Fibroblast of peridontal ligament (primary cell): ENCODE measurements at regions not wholly inside any gene's neighbourhood (a gene's known extent, or its start where the extent isn't known, plus 50 kb on each side); places are given as distances from the start of the nearest gene placed in this dataset.
"Not testable (repeated sequence)": the region's sequence is repeated elsewhere in the genome, so short reads cannot be mapped to it uniquely, and the experiment has no call there.

Experiments used
- DNase-seq: peaks from one replicate; pipeline ENCODE4 v3.0.0-alpha.2; 2010; ENCODE audit errors: extremely low read depth

DNA sequence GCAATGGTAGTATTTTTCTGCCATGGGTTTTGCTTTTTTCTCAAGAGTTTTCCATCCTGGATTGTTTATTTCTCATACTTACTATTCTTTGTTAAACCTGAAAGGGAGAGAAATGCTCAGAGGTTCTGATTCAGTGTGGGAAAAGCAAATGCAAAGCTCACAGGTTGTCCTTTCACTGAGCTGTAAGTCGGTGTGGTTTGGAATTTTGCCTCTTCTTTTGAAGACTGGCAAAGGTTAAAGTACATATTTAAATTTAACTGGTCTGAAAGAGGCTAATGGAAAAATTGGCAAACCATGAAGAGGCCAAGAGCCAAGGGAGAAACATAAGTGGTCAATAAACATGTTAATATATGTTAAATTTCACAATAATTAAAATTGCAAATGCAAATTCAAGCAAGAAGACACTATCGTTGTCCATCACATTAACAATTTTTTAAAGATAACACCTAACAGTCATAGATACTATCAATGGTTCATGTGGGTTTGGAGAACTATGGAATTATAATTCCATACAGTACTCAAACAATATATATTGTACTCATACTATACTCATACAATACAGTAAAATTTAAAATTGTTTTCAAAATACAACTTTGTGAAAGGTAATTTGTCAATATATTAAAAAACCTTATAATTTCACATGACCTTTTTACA lies 246.8 kb upstream of the STT3B start:
- no peak for DNase-seq

DNA sequence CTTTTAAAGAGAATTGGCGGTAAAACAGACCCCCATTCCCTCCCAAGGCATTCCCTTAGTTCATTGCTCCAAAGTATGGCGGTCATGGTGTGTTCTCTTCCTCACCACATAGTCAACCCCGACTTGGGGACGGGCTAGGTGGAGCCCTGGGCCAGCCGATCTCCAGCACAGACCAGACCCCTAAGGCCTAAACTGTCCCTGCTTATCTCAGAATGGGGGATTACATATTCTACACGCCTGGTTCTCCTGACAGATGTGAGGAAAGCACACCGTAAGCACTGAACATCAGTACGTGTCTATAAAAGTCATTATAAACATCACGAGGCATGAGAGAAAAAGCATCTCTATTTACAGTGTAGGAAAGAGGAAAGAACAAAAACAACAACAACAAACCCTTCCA lies 244.5 kb upstream of the STT3B start:
- no peak for DNase-seq

DNA sequence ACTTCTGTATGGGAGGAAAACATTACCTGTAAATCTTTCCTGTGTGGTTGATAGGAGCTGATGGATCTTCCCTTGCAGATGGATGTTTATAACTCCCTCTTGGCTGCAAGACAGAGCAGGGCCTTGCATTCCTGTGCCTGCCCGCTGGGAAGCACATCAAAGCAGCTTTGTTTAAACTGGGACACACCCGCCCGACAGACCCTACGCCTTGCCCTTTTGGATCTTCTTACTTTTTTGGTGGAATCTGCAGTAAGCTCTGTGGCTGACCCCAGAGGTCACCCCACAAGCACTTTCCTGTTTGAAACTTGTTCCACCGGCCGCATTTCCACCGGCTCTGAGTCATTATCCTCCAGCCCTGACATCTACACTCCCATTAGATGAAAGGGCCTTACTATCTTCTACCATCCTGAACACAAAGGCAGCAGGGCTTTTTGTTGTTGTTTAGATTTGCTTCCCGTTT lies 244.1 kb upstream of the STT3B start:
- no peak for DNase-seq

DNA sequence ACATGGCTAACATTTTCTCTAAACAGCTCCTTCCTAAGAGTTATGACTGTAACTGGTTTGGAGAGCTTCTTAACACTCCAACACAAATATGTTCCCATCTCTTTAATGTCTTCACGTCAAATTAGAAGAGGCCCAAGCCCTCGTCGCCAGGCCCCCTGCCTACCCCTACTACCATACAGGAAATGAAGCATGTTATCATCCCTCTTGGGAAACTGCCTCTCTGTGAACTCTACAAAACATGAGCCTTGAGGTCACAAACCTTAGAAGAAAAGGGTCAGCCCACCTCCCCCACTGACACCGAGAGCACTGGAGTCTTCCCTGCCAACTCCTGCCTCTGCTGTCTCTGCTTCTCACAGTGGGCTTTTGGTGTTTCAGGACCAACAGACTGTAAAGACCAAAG lies 243.1 kb upstream of the STT3B start:
- no peak for DNase-seq

DNA sequence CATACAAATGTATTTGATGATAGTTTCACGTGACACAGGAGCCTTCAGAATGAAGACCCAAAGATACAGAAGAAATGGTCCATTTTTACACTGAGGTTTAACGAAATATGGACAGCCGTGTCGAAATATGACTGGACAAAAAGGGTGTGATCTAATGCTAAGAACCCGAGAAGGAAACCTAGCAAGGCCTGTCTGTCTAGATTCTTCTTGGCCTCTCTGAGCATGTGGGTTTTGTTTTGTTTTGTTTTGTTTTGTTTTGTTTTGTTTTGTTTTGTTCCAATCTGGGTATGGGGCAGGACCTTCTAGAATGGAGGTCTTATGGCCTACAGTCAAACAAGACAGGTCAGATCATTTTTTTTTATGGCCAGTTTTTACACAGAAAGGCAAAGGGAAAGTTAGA lies 242.7 kb upstream of the STT3B start:
- DNase-seq, result no peak

DNA sequence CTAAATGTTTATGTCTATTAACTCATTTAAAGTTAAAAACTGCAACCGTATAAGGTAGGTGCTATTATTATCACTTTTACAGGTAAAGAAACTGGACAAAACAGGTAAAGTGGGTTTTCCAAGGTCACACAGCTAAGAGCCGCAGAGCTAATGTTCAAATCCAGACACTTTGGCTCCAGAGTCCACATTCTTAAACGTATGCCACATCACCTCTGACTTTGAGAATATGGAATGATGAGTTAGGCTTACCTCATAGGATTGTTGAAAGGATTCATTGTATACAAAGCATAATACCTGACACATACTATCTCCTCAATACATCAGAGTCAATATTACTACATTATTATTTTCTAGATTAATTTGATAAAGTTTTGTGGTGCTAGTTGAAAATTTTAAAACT lies 240.9 kb upstream of the STT3B start:
- DNase-seq, result no peak

DNA sequence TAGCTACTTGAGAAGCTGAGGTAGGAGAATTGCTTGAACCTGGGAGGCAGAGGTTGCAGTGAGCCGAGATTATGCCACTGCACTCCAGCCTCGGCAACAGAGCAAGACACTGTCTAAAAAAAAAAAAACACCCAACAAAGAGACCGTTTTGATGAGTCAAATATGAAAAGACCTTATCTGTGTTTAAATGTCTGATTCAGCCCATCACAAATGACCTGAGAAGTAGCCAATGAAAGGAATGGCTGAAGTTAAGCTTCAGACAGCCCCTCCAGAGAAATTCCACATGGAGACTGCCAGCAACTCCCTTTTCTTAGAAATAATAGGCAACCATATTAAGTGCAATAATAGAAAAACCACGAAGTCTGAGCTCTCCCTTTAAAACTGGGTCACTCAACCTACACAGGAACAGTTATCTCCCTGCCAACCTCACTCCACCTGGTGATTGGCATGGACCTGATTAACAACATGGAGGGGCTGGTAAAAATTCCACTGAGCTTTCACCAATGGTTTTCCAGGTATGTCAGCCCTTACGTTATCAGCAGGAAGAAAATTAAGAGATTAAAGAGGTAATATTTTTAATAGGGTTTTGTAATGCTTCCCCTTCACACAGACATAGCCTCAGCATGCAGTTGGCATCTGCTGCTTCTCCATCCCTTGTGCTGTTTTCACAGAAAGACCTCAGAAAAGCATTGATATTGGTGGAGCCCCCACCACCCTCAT lies 238.1 kb upstream of the STT3B start:
- no peak for DNase-seq

DNA sequence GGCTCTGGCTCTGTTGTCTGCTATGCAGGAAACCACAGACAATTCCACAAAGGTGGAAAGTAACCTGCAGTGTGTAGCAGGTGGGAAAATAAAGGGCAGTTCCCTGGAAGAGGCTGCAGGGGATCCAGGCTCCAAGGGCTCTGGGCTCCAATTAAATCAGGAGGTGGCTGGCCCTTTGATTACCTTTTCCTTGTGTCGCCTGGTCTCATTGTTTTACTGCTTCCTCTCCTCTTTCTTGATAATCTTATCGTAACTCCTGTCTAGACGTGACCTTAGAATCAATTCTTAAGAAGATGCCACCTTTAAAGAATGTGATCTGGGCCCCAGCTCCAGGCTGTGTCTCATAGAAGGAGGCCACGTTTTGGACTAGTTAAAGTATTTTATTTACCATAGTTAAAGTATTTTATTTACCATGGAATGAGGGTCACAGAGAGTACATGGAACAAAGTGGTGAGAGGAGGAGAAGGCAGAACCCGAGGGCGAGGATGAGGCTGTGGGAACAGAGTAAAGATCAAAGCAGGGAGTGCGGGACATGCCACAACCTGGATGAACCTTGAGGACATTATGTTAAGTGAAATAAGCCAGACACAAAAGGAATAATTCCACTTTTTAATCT lies 237.5 kb upstream of the STT3B start:
- no peak for DNase-seq

DNA sequence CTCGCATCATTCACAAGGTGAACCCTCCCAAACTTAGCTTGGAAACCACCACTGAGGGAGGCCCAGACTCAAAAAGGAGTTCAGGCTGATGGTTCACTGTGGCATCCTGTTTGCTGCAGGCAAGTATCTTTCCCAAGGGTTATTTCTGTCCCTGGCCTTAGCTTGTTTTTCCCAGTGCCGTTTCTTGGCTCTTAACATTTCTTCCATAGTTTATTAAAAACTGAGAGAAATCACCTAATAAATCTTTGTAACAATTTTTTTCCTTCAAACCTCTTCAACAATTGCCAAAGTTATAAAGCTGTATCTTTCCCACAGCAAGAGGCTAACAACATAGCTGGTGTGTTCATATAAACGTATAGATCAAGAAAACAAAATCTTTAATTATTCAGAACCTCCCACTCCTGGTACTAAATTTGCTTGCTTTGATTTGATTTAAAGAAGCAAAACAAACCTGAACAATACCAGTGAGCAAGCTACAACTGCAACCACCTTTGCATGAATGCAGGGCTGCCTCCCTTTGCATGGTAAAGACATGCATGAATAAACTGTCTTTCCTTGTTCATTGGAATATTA lies 234.9 kb upstream of the STT3B start:
- no peak for DNase-seq

DNA sequence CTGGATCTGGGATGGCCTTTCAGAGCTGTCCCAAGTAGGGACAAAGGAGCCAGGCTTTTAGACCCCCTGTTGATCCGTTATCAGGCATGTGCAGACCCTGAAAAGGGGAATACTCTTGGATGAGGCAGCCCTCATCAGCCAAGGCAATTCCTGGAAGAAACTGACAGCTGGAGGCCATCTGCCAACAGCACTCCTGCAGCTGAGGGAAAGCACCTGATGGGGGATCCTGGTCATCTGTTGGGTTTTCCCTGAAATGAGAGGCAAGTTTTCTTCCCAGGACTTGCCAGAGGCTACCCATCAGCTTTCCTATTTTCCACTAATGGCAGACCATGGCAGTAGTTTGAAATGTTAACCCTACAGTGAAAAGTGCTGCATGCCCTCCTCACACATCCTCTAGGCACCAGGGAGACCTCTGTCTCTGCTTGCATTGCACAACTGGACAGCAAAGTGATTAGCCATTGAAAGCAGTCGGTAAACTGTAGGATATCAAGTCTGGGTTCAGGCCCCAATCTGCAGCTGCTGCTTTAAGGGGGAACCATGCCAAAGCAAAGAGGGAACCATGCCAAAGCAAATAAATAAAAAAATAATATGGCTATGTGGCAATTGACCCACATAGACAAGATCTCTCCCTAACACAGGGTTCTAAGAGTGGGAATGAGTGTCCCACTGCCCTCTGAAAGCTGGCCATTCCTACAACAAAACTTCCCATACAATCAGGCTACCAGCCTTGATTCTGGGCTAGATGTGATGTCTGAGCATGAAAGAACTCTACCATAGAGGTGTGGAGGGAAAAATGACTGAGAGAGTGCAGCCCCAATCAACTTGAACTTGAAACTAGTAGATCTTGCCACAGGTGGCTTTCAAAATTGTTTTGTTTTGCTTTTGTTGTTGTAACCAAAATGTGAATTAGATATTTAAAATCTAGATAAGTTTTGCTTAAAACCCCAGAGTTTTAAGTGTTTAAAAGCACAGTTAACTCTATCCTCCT lies 232.0 kb upstream of the STT3B start:
- DNase-seq, result no peak

DNA sequence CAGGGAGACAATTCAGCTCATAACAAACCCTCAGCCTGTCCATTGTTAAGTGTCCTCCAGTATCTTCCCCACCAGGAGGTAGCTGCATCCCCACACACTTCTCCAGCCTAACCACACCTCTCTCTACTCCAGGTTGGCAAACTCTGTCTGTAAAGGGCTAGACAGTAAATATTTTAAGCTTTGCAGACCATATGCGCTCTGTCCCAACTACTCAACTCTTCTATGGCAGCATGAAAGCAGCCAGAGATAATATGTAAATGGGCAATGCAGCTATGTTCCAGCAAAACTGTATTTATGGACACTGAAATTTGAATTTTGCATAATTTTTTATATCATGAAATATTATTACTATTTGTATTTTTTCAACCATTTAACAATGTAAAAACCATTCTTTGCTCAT lies 230.4 kb upstream of the STT3B start:
- no peak for DNase-seq

DNA sequence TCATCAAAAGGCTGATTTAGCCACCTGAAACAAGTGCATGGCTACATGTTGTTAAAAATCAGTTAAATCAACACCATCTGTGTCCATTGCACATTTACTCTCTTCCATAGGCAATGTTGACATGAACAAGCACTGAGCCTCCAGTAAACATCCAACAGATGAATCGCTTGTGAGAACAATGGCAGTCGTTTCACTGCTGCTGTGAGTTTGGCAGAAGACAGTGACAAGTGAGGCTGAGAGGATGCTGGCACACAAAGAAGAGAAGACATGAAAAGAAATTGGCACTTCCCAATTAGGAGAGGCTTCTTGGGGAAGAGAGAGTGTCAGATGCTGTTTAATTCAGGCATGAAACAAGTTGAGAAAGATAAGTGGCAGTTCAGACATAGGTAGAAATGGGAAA lies 227.4 kb upstream of the STT3B start:
- no peak for DNase-seq

DNA sequence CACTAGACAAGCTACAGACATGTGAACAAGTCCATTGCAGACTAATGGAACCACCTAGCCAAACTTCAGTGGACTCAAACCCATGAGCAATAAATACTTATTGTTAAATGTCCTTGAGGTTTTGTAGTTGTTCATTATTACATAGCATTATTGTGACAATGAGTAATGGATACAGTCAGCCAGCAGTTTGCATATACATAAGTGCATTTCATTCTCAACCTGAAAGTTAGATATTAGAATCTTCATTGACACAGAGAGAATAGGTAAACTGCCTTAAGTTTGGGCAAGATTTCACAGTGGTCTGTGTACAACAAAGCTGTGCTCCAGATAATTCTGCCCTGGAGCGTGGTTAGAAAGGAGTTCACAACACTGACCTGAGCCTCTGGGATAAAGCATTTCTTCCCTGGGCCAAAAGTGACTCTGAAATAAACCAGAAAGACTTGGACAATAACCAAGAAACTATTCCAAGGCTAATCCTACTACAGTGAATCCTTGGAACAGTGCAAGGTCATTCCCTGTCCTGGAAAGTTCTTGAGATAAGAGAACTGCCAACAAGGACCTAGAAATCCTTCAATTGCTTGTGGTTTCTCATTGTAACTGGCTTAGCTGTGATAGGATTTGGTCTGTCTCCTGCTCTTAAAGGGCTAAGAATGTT lies 225.5 kb upstream of the STT3B start:
- no peak for DNase-seq

DNA sequence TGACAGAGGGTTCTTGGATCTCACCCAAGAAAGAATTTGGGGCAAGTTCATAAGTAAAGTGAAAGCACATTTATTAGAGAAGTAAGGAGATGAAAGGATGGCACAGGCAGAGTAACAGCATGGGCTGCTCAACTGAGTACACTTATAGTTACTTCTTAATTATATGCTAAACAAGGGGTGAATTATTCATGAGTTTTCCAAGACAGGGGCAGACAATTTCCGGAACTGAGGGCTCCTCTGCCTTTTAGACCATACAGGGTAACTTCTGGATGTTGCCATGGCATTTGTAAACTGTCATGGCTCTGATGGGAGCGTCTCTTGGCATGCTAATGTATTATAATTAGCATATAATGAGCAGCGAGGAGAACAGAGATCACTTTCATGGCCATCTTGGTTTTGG lies 221.2 kb upstream of the STT3B start:
- DNase-seq, result no peak

DNA sequence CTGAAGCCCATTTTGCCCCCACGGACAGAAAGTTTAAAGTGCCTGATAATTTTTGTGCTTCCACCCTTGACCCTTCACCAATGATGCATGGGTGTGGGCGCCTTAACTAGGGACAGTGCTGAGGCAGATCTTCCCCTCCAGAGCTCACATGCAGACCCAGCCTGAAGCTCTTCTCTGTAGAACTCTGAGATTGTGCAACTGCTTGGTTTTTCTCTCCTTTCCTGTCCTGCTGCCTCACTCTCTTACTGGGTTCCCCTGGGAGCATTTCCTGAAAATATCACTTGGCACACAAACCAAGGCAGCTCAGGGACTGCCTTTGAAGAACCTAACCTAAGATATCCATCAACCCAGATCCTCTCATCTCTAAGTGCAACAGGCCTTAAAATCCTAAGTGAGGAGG lies 220.3 kb upstream of the STT3B start:
- no peak for DNase-seq

DNA sequence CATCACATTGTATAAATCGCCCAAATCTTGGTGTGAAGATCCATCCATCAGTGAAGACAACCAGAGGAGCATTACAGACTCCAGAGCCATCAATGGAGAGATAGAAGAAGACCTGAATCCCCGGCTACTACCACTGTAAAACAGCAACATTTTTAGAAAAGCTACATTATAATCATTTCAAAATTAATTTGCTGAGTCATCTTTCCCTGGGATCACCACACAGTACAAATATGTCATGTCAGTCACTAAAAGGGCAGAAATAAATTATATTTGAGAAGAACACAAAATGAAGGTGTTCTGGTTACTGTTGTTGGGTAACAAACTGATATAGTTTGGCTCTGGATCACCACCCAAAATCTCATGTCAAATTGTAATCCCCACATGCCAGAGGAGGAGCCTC lies 218.5 kb upstream of the STT3B start:
- no peak for DNase-seq

DNA sequence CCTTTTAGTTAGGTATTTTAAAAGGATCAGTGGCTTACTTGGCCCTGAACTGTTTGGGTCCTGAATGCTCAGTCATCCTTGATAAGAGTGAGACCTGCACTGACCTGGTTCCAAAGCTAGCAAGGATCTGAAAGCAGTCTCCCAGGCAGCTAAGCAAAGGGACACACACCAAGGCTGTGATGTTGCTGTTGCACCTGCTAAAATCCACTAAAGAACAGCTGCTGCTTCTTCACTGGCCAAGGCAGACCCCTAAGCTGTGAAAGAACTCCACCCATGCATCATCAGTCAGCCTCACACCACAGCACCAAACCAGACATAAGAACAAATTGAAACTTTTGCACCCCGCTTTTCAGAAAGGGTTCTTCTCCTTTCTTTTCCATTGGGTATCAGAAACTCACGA lies 213.4 kb upstream of the STT3B start:
- DNase-seq, result no peak

DNA sequence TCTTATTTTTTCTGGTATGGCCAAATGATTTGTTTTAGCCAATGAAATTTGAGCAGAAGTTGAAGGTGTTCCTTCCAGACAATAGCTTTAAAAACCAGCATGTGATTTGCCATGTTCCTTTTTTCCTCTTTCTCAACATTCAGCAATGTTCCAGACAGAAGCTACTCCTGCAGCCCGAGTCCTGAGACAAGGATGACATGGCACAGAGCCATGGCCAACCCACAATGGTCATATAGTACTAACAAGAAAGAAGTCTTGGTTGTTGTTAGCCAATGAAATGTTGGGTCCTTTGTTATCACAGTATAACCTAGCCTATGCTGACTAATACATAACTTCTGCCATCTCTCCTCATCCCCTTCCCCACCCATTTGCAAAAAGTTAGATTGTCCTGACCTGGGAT lies 211.1 kb upstream of the STT3B start:
- DNase-seq, result no peak

DNA sequence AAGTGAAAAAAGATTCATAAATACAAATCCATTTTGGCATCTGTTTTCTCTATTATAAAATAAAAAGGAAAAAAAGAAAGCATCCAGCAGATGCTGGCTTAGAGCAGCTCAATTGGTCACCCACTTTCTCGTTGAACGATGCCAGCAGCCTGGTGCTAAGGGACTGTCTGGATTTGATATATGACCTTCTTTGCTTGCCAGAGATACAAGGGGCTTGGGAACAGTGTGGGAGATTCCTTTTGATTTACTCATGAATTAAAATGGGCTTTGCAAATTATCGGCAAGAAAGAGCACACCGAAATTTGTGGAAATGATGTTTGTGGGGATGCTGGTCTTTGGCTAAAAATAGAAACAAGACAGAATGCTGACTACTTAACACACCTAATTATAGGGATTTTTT lies 210.3 kb upstream of the STT3B start:
- no peak for DNase-seq

DNA sequence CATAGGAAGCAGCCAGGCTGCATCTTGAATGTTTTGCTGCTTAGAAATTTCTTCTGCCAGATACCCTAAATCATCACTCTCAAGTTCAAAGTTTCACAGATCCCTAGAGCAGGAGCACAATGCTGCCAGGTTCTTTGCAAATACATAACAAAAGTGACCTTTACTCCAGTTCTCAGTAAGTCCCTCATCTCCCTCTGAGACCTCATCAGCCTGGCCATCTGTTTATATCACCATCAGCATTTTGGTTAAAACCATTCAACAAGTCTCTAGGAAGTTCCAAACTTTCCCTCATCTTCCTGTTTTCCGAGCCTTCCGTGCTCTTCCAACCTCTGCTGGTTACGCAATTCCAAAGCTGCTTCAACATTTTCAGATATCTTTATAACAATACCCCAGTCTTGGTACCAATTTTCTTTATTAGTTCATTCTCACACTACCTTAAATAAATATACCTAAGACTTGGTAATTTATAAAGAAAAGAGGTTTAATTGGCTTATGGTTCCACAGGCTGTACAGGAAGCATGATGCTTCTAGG lies 204.8 kb upstream of the STT3B start:
- DNase-seq, result not testable (repeated sequence)

DNA sequence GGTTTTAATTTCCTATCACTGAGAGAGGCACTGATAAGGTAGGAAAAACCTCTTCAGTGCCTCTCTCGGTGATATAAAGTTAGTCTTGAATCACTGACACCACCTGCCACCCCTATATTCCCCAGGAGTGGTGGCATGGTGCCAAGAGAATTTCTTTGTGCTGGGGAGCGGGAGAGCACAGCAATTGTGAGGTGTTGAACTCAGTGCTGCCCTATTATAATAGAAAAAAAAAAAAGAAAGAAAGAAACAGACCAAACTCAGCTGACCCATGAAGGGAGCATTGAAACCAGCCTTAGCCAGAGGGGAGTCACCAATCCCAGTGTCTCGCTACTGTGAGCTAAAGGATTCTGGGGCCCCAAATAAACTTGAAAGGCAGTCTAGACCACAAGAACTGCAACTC lies 201.4 kb upstream of the STT3B start:
- DNase-seq, result no peak
